ENCODE measurements at regions not wholly inside any gene's neighbourhood (a gene's known extent, or its start where the extent isn't known, plus 50 kb on each side); places are given as distances from the start of the nearest gene placed in this dataset.

- WGBS (ENCODE audit: insufficient coverage, insufficient replicate concordance, low lambda C conversion rate, missing lambda C conversion rate), result 26% methylated on average over 4 of the region's 4 CpGs
- Histone ChIP-seq H4K20me1 (ENCODE audit: control insufficient read depth, insufficient read depth) (no peaks in the 10 kb centered on the region), H3K9me3 (replicated peaks; ENCODE audit: control insufficient read depth, insufficient read depth, low read length) (no peaks in the 10 kb centered on the region), H3K4me3 (no peak overlapping the region), H3K79me2 (ENCODE audit: control insufficient read depth, insufficient read depth, low read length) (no peaks in the 10 kb centered on the region), H3K4me1 (ENCODE audit: control insufficient read depth, insufficient read depth, low read length) (no peaks in the 10 kb centered on the region), H3K27me3 (replicated peaks in 1 of 2; ENCODE audit: control insufficient read depth in 2 of 2, insufficient read depth in 2 of 2, low read length in 1 of 2) (no peaks in the 10 kb centered on the region), H3K27ac (ENCODE audit: control insufficient read depth, insufficient read depth) (no peak overlapping the region), H3K9ac (ENCODE audit: control insufficient read depth, insufficient read depth, low read length) (no peak overlapping the region), H3K36me3 (ENCODE audit: control insufficient read depth in 2 of 2, insufficient read depth in 2 of 2, low read length in 1 of 2) (no peaks in the 10 kb centered on the region), H2AFZ (ENCODE audit: control insufficient read depth, low read depth, low read length) (no peak overlapping the region), H3K4me2 (ENCODE audit: control insufficient read depth, insufficient read depth) (no peak overlapping the region)
- ChIA-PET SMC1A (ENCODE audit: uncharacterized antibody, unreplicated experiment) (no interaction called here), RAD21 (ENCODE audit: unreplicated experiment) (no interaction called here), POLR2A (no interaction called here), CTCF (no interaction called here)
- DNase-seq (ENCODE audit: low read depth, low spot score), result no peak
- BruUV-seq (replicated peaks), result no TSS peak
- no peak for FAIRE-seq
- in situ Hi-C loops (cut with MboI), result no loop called here
- no peak for ATAC-seq
- intact Hi-C loops (cut with micrococcal nuclease; ENCODE audit: unreplicated experiment), result no loop called here
- TF ChIP-seq EED (IDR thresholded peaks at IDR 0.05; ENCODE audit: low read depth) (no peak), NFXL1 (IDR thresholded peaks at IDR 0.05; ENCODE audit: borderline replicate concordance) (no peak), STAT3 (IDR thresholded peaks at IDR 0.05; ENCODE audit: low read depth, low read length) (no peak), PAX8 (IDR thresholded peaks at IDR 0.05) (no peak), CBX5 (IDR thresholded peaks at IDR 0.05; ENCODE audit: low read depth) (no peak), LARP7 (IDR thresholded peaks at IDR 0.05) (no peak), CREM (IDR thresholded peaks at IDR 0.05; ENCODE audit: low read depth) (no peak), EP300 (IDR thresholded peaks at IDR 0.05; ENCODE audit: borderline replicate concordance in 1 of 2, control insufficient read depth in 1 of 2, low read depth in 2 of 2, low read length in 2 of 2) (no peak), MYB (IDR thresholded peaks at IDR 0.05; ENCODE audit: borderline replicate concordance, low read depth, low read length) (no peak), ATF7 (IDR thresholded peaks at IDR 0.05; ENCODE audit: low read depth) (no peak), POLR2A (IDR thresholded peaks at IDR 0.05; ENCODE audit: low read depth, low read length) (no peak), FOXM1 (IDR thresholded peaks at IDR 0.05; ENCODE audit: low read depth, low read length) (no peak)
- TF ChIP-seq, protein P1, sequence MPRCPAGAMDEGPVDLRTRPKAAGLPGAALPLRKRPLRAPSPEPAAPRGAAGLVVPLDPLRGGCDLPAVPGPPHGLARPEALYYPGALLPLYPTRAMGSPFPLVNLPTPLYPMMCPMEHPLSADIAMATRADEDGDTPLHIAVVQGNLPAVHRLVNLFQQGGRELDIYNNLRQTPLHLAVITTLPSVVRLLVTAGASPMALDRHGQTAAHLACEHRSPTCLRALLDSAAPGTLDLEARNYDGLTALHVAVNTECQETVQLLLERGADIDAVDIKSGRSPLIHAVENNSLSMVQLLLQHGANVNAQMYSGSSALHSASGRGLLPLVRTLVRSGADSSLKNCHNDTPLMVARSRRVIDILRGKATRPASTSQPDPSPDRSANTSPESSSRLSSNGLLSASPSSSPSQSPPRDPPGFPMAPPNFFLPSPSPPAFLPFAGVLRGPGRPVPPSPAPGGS (IDR thresholded peaks at IDR 0.05; ENCODE audit: borderline replicate concordance, insufficient read depth, low read depth, low read length, poor library complexity, severe bottlenecking), result no peak
- TF ChIP-seq, protein P2, sequence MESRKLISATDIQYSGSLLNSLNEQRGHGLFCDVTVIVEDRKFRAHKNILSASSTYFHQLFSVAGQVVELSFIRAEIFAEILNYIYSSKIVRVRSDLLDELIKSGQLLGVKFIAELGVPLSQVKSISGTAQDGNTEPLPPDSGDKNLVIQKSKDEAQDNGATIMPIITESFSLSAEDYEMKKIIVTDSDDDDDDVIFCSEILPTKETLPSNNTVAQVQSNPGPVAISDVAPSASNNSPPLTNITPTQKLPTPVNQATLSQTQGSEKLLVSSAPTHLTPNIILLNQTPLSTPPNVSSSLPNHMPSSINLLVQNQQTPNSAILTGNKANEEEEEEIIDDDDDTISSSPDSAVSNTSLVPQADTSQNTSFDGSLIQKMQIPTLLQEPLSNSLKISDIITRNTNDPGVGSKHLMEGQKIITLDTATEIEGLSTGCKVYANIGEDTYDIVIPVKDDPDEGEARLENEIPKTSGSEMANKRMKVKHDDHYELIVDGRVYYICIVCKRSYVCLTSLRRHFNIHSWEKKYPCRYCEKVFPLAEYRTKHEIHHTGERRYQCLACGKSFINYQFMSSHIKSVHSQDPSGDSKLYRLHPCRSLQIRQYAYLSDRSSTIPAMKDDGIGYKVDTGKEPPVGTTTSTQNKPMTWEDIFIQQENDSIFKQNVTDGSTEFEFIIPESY (IDR thresholded peaks at IDR 0.05), result no peak
- TF ChIP-seq, protein P3, sequence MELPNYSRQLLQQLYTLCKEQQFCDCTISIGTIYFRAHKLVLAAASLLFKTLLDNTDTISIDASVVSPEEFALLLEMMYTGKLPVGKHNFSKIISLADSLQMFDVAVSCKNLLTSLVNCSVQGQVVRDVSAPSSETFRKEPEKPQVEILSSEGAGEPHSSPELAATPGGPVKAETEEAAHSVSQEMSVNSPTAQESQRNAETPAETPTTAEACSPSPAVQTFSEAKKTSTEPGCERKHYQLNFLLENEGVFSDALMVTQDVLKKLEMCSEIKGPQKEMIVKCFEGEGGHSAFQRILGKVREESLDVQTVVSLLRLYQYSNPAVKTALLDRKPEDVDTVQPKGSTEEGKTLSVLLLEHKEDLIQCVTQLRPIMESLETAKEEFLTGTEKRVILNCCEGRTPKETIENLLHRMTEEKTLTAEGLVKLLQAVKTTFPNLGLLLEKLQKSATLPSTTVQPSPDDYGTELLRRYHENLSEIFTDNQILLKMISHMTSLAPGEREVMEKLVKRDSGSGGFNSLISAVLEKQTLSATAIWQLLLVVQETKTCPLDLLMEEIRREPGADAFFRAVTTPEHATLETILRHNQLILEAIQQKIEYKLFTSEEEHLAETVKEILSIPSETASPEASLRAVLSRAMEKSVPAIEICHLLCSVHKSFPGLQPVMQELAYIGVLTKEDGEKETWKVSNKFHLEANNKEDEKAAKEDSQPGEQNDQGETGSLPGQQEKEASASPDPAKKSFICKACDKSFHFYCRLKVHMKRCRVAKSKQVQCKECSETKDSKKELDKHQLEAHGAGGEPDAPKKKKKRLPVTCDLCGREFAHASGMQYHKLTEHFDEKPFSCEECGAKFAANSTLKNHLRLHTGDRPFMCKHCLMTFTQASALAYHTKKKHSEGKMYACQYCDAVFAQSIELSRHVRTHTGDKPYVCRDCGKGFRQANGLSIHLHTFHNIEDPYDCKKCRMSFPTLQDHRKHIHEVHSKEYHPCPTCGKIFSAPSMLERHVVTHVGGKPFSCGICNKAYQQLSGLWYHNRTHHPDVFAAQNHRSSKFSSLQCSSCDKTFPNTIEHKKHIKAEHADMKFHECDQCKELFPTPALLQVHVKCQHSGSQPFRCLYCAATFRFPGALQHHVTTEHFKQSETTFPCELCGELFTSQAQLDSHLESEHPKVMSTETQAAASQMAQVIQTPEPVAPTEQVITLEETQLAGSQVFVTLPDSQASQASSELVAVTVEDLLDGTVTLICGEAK (IDR thresholded peaks at IDR 0.05; ENCODE audit: borderline replicate concordance), result no peak
Observed at GRCh38 chr2:14015113-14015630, 617.3 kb upstream of the LRATD1 start.
